IPS DF 4.7 (cell line): ENCODE measurements at regions not wholly inside any gene's neighbourhood (a gene's known extent, or its start where the extent isn't known, plus 50 kb on each side); places are given as distances from the start of the nearest gene placed in this dataset.
A peak's percentile ranks its signal among the peaks of the same experiment; 100 is the strongest.

Experiments used
- DNase-seq: peaks from one replicate; pipeline ENCODE4 v3.0.0-alpha.2; 2013; ENCODE audit warnings: low spot score; ENCODE audit errors: extremely low read depth

GRCh38 chr11:80886684-80887083 is 1445.9 kb upstream of the TENM4 start:
- DNase-seq, result no peak

GRCh38 chr11:80873310-80873999 is 1432.6 kb upstream of the TENM4 start:
- DNase-seq, result no peak

- DNase-seq, result no peak
Observed at GRCh38 chr11:80872116-80872728, 1431.4 kb upstream of the TENM4 start.

GRCh38 chr11:80868831-80869230 is 1428.0 kb upstream of the TENM4 start:
- DNase-seq, result no peak

- DNase-seq, result no peak
Observed at GRCh38 chr11:80862011-80862410, 1421.2 kb upstream of the TENM4 start.

GRCh38 chr11:80861193-80861592 is 1420.4 kb upstream of the TENM4 start:
- no peak for DNase-seq

- no peak for DNase-seq
Observed at GRCh38 chr11:80860632-80861031, 1419.8 kb upstream of the TENM4 start.

GRCh38 chr11:80856066-80856465 is 1415.2 kb upstream of the TENM4 start:
- no peak for DNase-seq

- no peak for DNase-seq
Observed at GRCh38 chr11:80855426-80855825, 1414.6 kb upstream of the TENM4 start.

GRCh38 chr11:80849253-80849652 is 1408.4 kb upstream of the TENM4 start:
- DNase-seq, result no peak

GRCh38 chr11:80846979-80847378 is 1406.1 kb upstream of the TENM4 start:
- no peak for DNase-seq

GRCh38 chr11:80846442-80846841 is 1405.6 kb upstream of the TENM4 start:
- DNase-seq, result no peak

GRCh38 chr11:80844110-80844819 is 1403.4 kb upstream of the TENM4 start:
- peak; percentile 1 for DNase-seq

GRCh38 chr11:80843266-80843974 is 1402.6 kb upstream of the TENM4 start:
- no peak for DNase-seq

- DNase-seq, result no peak
Observed at GRCh38 chr11:80842246-80842645, 1401.4 kb upstream of the TENM4 start.

GRCh38 chr11:80841675-80842074 is 1400.8 kb upstream of the TENM4 start:
- DNase-seq, result no peak

GRCh38 chr11:80838153-80838552 is 1397.3 kb upstream of the TENM4 start:
- DNase-seq, result no peak

GRCh38 chr11:80837051-80837450 is 1396.2 kb upstream of the TENM4 start:
- no peak for DNase-seq

GRCh38 chr11:80831374-80831773 is 1390.5 kb upstream of the TENM4 start:
- no peak for DNase-seq

GRCh38 chr11:80827781-80828180 is 1387.0 kb upstream of the TENM4 start:
- DNase-seq, result no peak

GRCh38 chr11:80826808-80827207 is 1386.0 kb upstream of the TENM4 start:
- no peak for DNase-seq

GRCh38 chr11:80822308-80822707 is 1381.5 kb upstream of the TENM4 start:
- no peak for DNase-seq
